AG09319 (cell line): ENCODE measurements at regions not wholly inside any gene's neighbourhood (a gene's known extent, or its start where the extent isn't known, plus 50 kb on each side); places are given as distances from the start of the nearest gene placed in this dataset.

ENCODE experiments used
- DNase-seq: peaks from one replicate; pipeline ENCODE4 v3.0.0-alpha.2; 2010; ENCODE audit warnings: low read depth; ENCODE audit errors: extremely low read depth
- CTCF ChIP-seq: IDR thresholded peaks from 2 replicates; pipeline ENCODE4 v1.5.1; 2011; ENCODE audit warnings: low read depth, mild to moderate bottlenecking, inconsistent platforms, low read length, moderate library complexity

DNA sequence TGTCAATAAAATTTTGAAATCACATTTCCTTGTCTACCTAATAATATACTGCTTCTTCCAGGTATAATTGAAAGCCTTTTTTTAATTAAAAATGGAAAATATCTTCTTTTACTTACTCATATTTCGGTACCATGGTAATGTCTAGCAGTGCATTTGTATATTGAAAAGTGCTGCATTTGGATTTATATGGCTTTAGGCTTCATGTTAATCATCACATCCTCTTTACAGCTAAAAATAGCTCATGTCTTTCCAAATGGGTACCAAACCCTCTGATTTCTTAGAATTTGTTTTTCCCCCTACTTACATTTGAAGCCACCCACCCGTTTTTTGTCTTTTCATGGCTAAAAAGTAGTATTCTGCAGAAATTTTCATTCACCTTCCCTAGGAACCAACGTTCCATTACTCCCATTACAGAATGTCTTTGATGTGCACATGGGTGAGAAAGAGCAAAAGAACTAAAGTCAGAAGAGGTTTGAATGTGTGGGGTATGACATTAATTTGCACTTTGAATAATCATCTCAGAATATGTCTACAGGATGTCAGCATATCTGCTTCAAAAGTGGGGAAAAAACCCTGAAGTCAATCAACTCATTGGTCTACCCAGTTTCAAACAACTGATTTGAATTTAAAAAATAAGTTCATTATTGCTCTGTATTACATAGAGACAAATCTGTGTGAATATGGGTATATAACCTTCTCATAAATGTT lies 935.9 kb downstream of the GATA3 start:
- no peak for TF ChIP-seq CTCF
- DNase-seq: no peak

GRCh38 chr10:8992009-8992408 lies 937.5 kb downstream of the GATA3 start:
- no peak for DNase-seq
- no peak for TF ChIP-seq CTCF

DNA sequence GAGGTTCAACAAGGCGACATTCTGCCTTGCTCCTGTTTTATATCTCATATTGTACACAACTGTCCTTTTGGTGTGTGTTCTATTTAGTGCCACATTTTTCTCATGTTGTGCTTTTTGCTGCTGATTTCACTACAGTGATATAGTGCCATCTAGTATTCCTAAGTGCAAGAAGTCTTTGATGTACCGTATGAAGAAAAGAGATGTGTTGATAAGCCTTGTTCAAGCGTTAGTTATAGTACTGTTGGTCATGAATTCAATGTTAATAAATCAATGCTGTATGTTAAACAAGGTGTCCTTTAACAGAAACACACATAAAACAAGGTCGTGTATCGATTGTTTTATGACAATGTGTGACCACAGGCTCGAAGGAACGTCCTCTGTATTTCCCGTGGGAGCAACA lies 939.4 kb downstream of the GATA3 start:
- no peak for DNase-seq
- TF ChIP-seq CTCF: no peak

DNA sequence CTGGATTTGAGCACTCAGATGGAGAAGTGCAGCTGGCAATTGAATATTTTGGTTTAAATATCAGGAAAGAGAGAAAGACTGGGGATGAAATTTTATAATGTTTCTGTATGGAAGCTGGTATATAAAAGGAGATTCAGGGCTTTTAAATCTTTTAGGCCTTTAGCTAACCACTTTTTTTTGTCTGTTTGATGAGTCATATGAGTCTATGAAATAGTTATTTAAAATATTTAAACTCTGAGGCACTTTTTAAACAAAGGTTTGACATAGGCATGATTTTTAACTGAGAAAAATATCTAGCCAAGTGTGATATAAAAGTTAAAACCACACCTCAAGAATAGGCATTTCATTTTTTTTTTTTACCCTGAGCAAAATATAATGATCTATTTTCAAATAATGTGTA lies 944.3 kb downstream of the GATA3 start:
- DNase-seq: no peak
- no peak for TF ChIP-seq CTCF

DNA sequence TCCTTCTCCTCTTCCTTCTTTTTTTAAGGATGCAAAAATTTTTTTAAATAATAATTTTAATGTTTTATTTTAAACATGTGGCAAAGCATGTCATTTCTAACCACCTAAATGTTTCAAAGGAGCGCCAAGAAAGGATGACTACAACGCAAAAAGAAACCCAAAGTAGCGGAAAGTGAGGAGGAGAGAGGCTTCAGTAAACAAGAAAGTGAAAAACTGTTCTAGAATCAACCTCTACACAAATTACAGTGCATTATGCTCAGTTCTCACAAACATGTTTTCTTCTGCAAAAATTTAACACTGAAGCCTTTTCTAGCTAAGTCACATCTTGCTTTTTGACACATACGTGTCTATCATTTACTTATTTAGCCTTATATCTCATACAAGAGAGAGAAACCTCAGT lies 948.6 kb downstream of the GATA3 start:
- no peak for DNase-seq
- TF ChIP-seq CTCF: no peak

DNA sequence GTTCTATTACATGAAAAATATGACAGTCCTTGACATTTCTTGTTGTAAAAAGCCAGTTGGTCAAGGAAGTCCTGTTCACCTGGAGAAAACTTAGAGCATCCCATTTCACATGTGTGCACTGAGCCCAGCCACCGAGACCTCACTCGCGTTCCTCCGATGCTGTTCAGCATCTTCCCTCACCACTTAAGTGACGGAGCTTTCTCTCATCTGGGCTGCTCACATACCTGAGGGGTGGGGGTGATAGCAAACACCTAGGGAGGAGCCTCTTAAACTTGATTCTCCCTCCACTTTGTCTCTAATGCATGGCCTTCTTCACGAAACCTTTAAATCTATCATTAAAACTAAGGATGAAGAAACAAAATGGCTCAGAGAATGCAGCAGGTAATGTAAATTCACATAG lies 950.2 kb downstream of the GATA3 start:
- DNase-seq: no peak
- no peak for TF ChIP-seq CTCF

DNA sequence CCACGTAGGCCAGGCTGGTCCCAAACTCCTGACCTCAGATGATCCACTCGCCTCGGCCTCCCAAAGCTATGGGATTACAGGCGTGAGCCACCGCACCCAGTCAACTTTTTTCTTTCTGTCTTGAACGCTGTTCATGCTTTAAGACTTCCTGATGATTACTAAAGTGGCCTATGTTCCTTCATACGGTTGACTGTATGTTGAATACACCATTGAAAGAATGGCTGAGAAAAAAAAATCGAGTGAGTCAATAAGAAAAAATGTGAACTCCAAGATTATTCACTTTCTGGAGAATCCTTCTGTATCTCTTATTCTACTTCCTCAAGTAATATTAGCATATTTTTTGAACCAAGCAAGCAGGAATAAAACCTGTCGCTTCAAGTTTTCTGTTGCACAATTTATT lies 955.0 kb downstream of the GATA3 start:
- no peak for TF ChIP-seq CTCF
- DNase-seq: no peak
